ENCODE measurements at regions not wholly inside any gene's neighbourhood (a gene's known extent, or its start where the extent isn't known, plus 50 kb on each side); places are given as distances from the start of the nearest gene placed in this dataset.

- H3K27me3 ChIP-seq (ENCODE audit: control insufficient read depth, insufficient read depth, low read length) = no peaks in the 10 kb centered on the region
- DNase-seq (ENCODE audit: low read depth) = no peak
- no peaks in the 10 kb centered on the region for H3K36me3 ChIP-seq (ENCODE audit: control insufficient read depth, insufficient read depth, low read length)
- H3K4me3 ChIP-seq (ENCODE audit: low read depth, low read length) = no peak overlapping the region
- no peak for TF ChIP-seq CTCF (IDR thresholded peaks at IDR 0.05; ENCODE audit: insufficient read depth, low read length, poor library complexity, severe bottlenecking)
Measured at GRCh38 chr2:180661686-180662030, 318.7 kb upstream of the UBE2E3 start.

- H3K27me3 ChIP-seq (ENCODE audit: control insufficient read depth, insufficient read depth, low read length) = no peaks in the 10 kb centered on the region
- DNase-seq (ENCODE audit: low read depth) = no peak
- no peak overlapping the region for H3K4me3 ChIP-seq (ENCODE audit: low read depth, low read length)
- H3K36me3 ChIP-seq (ENCODE audit: control insufficient read depth, insufficient read depth, low read length) = no peaks in the 10 kb centered on the region
- TF ChIP-seq CTCF (IDR thresholded peaks at IDR 0.05; ENCODE audit: insufficient read depth, low read length, poor library complexity, severe bottlenecking) = no peak
Measured at GRCh38 chr2:180660881-180661685, 319.3 kb upstream of the UBE2E3 start.

- no peak overlapping the region for H3K4me3 ChIP-seq (ENCODE audit: low read depth, low read length)
- DNase-seq (ENCODE audit: low read depth) = no peak
- no peak for TF ChIP-seq CTCF (IDR thresholded peaks at IDR 0.05; ENCODE audit: insufficient read depth, low read length, poor library complexity, severe bottlenecking)
- H3K36me3 ChIP-seq (ENCODE audit: control insufficient read depth, insufficient read depth, low read length) = no peaks in the 10 kb centered on the region
- H3K27me3 ChIP-seq (ENCODE audit: control insufficient read depth, insufficient read depth, low read length) = no peaks in the 10 kb centered on the region
Measured at GRCh38 chr2:180660207-180660606, 320.2 kb upstream of the UBE2E3 start.

- Histone ChIP-seq H3K27me3 (ENCODE audit: control insufficient read depth, insufficient read depth, low read length) (no peaks in the 10 kb centered on the region), H3K36me3 (ENCODE audit: control insufficient read depth, insufficient read depth, low read length) (no peaks in the 10 kb centered on the region), H3K4me3 (ENCODE audit: low read depth, low read length) (no peak overlapping the region)
- peak; percentile 76 for DNase-seq (ENCODE audit: low read depth)
- TF ChIP-seq CTCF (IDR thresholded peaks at IDR 0.05; ENCODE audit: insufficient read depth, low read length, poor library complexity, severe bottlenecking) = peak; percentile 3
Measured at GRCh38 chr2:180657054-180657453, 323.4 kb upstream of the UBE2E3 start.

GRCh38 chr2:180656455-180656847 is 324.0 kb upstream of the UBE2E3 start:
- Histone ChIP-seq H3K27me3 (ENCODE audit: control insufficient read depth, insufficient read depth, low read length) (no peaks in the 10 kb centered on the region), H3K36me3 (ENCODE audit: control insufficient read depth, insufficient read depth, low read length) (no peaks in the 10 kb centered on the region), H3K4me3 (ENCODE audit: low read depth, low read length) (no peak overlapping the region)
- TF ChIP-seq CTCF (IDR thresholded peaks at IDR 0.05; ENCODE audit: insufficient read depth, low read length, poor library complexity, severe bottlenecking) = no peak
- DNase-seq (ENCODE audit: low read depth) = peak; percentile 90

Data from kidney epithelial cell (primary cell).